DND-41 (cell line): ENCODE measurements at regions not wholly inside any gene's neighbourhood (a gene's known extent, or its start where the extent isn't known, plus 50 kb on each side); places are given as distances from the start of the nearest gene placed in this dataset.

ENCODE experiments used
- CTCF ChIP-seq: IDR thresholded peaks from 2 replicates; pipeline ENCODE4 v1.5.1; 2012; ENCODE audit warnings: borderline replicate concordance, low read length, moderate library complexity, mild to moderate bottlenecking; ENCODE audit not compliant: poor library complexity, severe bottlenecking; ENCODE audit errors: extremely low read depth
- EZH2 ChIP-seq: IDR thresholded peaks from 3 replicates; pipeline ENCODE4 v1.6.1; 2012; ENCODE audit warnings: borderline replicate concordance, low read depth, mild to moderate bottlenecking, moderate library complexity, low read length, inconsistent platforms; ENCODE audit not compliant: severe bottlenecking

- TF ChIP-seq CTCF (no peak), EZH2 (no peak)
Measured at GRCh38 chr12:30134229-30134628, 350.5 kb upstream of the TMTC1 start.
